ENCODE measurements at regions not wholly inside any gene's neighbourhood (a gene's known extent, or its start where the extent isn't known, plus 50 kb on each side); places are given as distances from the start of the nearest gene placed in this dataset.
"Not testable (repeated sequence)": the region's sequence is repeated elsewhere in the genome, so short reads cannot be mapped to it uniquely, and the experiment has no call there.

DNA sequence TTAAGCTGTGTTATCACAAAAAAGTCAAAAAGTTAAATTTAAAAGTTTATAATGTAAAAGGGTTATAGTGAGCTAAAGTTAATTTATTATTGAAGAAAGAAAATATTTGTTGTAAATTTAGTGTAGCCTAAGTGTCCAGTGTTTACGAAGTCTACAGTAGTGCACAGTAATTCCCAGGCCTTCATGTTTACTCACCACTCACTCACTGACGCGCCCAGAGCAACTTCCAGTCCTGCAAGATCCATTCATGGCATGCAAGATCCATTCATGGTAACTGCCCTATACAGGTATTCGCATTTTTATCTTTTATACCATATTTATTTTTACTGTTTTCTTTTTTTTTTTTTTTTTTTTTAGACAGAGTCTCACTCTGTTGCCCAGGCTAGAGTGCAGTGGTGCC lies 69.5 kb downstream of the TPRA1 start:
- DNase-seq: no peak

GRCh38 chr3:127518456-127519081 lies 72.0 kb downstream of the TPRA1 start:
- DNase-seq: no peak

DNA sequence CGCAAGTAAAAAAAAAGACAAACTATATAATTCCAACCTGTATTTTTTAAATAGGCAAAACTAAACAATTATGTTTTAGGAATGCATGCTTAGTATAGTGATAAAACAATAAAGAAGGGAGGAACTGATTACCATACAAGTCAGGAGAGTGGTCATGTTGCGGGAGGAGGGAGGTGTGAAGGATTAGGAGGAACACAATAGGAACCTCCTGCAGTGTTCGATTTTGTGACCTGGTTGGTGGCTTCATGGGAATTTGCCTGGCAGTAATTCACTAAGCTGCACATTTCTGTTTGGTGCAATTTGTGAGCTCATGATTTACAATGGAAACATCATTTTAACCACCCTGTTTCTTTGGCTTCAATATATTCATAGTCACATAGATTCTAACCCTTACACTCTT lies 78.3 kb downstream of the TPRA1 start:
- DNase-seq: no peak

GRCh38 chr3:127501177-127501576 lies 89.4 kb downstream of the TPRA1 start:
- DNase-seq: no peak

- DNase-seq: no peak
Measured at GRCh38 chr3:127497676-127498075, 92.9 kb downstream of the TPRA1 start.

DNA sequence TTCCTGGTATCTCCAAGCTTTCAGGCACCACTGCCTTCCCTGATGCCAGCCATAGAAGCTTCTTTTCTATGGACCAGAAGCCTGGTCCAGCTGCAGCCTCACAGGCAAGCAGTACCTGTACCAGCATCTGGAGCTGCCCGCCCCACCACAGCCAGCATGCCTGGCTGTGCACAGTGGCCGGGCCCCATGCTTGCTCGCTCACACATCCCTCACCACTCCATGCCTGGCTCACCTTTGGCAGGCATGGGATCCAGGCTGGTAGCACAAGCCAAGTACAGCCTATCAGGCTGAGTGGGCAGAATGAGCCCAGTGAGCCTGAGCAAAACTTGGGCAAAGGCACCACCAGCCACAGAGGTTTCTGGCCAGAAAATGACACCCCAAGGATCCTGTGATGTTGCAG lies 93.4 kb downstream of the TPRA1 start:
- no peak for DNase-seq

GRCh38 chr3:127495821-127496655 lies 94.5 kb downstream of the TPRA1 start:
- DNase-seq: no peak

- no peak for DNase-seq
Measured at GRCh38 chr3:127493924-127494646, 96.4 kb downstream of the TPRA1 start.

GRCh38 chr3:127492426-127492825 lies 98.1 kb downstream of the TPRA1 start:
- no peak for DNase-seq

- no peak for DNase-seq
Measured at GRCh38 chr3:127491909-127492308, 98.6 kb downstream of the TPRA1 start.

DNA sequence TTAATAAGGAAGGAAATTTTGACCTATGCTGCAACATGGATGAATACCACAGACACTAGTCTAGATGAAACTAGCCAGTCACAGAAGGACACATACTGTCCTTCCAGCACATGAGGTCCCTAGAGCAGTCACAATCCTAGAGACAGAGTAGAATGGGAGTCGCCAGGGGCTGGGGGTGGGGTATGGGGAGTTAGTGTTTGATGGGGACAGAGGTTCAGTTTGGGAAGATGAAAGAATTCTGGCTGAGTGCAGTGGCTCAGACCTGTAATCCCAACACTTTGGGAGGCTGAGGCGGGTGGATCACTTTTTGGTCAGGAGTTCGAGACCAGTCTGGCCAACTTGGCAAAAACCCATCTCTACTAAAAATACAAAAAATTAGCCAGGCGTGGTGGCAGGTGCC lies 99.2 kb downstream of the TPRA1 start:
- DNase-seq: no peak

- DNase-seq: not testable (repeated sequence)
Measured at GRCh38 chr3:127491024-127491305, 99.6 kb downstream of the TPRA1 start.

GRCh38 chr3:127490271-127491023 lies 100.1 kb downstream of the TPRA1 start:
- DNase-seq: no peak

DNA sequence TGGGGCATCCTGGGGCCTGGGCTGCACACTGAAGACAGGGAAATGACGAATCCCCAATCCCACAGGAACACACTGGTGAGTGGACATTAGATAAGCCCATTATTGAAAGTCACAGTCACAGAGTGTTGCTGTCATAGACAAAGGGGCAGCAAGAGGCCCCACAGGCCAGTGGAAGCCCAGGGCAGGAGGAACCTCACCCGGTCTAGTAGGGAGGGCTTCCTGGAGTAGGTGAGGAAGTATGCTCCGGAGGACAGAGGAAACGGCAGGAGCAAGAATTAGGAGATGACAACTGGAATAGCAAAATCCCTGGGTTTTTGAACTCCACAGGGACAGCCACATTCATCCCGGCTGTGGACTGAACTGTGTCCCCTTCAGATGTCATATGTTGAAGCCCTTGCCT lies 101.2 kb downstream of the TPRA1 start:
- DNase-seq: no peak

DNA sequence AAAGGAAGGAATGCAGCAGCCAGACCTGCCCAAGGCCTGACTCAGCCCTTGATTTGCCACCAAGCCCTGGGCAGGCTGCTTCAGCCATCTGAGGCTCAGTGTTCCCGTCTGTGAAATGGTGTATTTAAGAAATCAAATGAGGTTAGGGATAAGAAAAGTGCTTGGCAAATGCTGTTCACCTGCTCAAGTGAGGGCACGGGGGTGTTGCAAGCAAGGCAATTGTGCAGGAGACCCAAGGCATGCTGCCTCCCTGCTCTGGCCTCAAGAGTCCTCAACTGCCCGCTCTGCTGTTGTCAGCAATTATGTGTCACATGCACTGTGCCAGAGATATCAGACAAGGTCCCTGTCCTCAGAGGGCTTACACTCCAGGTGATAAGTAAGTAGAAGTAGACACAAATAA lies 101.8 kb downstream of the TPRA1 start:
- DNase-seq: no peak

DNA sequence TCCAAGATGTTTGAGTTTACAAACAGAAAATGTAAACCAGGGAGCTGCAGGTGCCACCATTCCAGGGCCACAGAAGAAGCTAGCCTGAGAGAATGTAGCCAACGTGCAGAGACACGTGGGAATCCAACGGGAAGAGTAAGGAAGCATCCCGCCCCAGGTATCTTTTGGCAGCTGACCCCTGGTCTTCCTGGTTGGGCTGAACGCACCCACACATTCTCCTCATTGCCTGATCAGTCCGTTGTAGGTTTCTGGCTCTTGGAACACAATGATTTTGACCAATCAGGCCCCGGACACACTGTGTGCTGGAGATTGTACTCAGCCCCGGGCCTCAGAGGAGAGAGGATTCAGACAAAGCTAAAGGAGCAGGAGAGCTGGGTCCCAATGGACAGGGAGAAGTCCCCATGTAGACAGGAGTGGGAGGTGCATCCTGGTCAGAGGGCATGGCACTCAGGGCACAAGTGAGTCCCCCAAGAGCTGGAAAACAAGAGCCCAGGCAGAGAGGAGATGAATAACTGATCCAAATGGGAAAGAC lies 102.3 kb downstream of the TPRA1 start:
- DNase-seq: no peak

GRCh38 chr3:127487196-127487595 lies 103.3 kb downstream of the TPRA1 start:
- DNase-seq: no peak

GRCh38 chr3:127486321-127486944 lies 104.1 kb downstream of the TPRA1 start:
- no peak for DNase-seq

DNA sequence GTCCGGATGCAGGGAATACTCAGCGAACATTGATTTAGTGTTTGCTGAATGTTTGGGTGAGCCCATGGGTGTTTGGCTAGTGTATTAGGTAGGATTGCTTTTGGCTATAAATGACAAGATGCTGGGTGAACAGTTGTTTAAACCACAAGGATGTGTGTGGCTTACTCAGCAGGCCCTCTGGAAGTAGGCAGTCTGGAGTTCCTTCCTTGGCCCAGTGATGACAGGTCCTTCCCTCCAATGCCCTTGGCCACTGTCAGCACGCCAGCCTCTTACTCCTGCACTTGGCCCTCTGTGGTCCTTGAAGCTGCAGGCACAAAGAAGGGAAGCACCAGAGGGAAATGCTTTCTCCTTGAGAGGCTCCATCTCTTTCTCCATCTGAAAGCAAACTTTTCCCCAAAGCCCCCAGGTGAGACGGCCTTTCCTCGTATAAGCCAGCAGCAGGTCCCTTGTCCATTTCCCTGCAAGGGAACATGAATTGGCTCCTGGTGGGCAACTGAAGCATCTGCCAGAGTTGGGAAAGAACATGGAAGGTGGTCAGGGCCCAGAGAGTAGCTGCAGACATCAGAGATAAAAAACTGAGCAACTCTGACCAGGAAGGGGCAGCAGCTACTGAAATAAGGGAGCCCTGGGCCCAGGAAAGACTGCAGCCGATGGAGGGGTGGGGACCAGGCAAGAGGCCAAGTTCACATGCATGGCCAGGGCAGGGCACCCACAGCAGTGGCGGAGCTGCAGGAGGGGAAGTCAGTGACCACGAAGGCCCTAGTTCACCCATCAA lies 105.0 kb downstream of the TPRA1 start:
- DNase-seq: no peak

- DNase-seq: no peak
Measured at GRCh38 chr3:127484601-127485388, 105.7 kb downstream of the TPRA1 start.

All from fibroblast of skin of back (primary cell).